OCI-M2 (cell line): ENCODE measurements at regions not wholly inside any gene's neighbourhood (a gene's known extent, or its start where the extent isn't known, plus 50 kb on each side); places are given as distances from the start of the nearest gene placed in this dataset.

Experiments
- DNase-seq: peaks from one replicate; lab custom pipeline; 2025; ENCODE audit not compliant: unreplicated experiment; lab: John Stamatoyannopoulos, UW

GRCh38 chr16:6165330-6165979 is 1067.9 kb upstream of the EEF2KMT start:
- DNase-seq: no peak

GRCh38 chr16:6160871-6161270 is 1063.3 kb upstream of the EEF2KMT start:
- DNase-seq: no peak

DNA sequence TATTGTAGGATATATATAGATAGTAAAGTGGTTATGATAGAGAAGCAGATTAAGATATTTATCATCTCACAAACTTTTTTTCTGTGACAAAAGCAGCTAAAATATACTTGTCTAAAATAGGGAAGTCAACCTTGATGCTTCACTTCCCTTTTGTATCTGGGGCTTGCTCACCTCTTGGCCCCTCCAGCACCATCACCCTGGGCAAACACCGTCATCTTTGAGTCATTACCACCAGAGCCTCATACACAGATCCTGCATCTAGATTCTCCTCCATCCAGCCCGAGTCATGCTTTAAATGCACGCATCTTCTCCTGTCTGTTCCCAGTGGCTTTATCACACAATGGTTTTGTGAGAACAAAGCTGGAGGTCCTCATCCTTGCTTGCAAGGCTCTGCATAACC is 1062.7 kb upstream of the EEF2KMT start:
- no peak for DNase-seq

DNA sequence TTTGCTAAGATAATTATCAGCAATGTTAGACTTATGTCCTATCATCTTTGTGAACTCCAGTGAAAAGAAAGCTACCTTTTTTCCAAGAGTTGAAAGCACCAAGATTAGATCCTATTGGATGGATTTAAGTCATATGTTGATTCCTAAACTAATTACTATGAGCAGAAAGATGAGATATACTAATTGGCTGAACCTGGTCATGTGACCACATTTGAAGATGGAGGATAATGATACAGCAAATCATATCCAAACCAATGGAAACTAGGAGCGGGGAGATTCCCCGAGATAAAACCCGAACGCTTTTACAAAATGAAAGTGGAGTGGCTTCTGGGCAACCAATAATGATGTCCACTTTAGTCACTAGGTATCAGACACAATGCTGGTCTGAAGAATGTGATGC is 1060.2 kb upstream of the EEF2KMT start:
- DNase-seq: no peak

DNA sequence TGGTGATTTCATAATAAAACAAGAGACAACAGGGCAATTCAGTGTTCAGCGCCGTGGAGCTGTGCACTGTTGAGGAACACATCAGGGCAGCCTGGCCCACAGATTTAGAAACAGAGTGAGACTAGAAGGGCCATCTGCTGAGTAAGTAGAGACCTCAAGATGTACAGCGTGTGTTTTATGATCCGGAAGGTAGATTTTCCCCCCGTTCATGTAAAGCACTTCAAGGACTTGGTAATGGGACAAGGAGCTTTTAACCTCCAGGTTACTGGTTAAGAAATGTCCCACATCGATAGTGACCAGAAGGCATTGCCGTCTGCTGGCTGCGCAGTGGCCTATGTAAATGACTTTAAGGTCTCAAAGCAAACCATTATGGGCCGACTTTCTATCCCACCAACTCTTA is 1057.7 kb upstream of the EEF2KMT start:
- no peak for DNase-seq

DNA sequence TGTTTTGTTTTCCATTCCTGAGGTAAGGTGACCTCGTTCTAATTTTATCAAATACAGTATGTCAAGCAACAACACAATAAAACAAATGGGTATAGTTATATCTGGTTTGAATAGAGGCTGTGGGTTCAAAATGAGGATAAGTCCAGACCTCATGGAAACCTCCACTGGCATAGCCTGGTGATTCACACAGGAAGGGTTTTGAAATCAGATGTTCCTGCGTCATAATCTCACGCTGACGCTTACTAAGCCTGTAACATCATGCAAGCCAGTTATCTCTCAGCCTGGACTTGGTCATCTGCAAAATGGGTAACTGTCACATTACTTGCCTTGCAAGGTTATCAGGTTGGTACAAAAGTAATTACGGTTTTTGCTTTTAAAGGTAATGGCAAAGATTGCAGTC is 1056.3 kb upstream of the EEF2KMT start:
- no peak for DNase-seq

DNA sequence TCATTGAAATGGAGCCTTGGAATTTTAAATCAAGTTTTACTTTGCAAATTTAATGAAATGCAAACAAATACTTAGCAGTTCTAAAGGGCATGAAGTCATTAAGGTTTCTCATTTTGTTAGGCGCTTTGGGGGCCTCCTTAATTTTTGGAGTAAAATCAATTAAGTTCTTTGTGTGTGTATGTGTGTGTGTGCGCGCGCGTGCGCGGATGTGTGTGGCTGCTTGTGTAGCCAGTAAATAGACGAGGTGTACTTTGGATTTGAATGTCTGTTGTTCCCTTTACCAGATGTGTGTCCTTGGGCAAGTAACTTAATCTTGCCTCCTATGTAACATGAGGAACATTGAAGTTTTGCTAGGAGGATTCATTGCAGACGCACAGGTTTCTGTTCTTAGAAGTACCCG is 1051.4 kb upstream of the EEF2KMT start:
- no peak for DNase-seq

DNA sequence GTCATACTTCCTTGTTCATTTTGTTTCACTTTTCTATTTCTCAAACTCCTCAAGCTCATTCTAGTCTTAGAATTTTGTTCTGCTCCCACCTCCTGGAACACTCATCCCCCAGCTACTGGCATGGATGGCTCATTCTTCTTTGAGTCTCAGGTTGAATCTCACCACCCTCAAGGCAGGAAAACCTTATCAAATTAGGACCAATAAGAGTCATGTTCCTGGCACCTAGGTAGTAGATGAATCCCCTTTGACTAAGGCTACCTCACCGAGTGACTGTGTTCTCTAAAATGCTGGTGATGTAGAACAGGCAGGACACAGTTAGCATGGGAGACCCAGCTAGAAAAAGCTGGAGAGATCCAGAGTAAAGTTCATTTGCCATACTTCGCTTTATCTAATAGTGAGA is 1050.8 kb upstream of the EEF2KMT start:
- no peak for DNase-seq

DNA sequence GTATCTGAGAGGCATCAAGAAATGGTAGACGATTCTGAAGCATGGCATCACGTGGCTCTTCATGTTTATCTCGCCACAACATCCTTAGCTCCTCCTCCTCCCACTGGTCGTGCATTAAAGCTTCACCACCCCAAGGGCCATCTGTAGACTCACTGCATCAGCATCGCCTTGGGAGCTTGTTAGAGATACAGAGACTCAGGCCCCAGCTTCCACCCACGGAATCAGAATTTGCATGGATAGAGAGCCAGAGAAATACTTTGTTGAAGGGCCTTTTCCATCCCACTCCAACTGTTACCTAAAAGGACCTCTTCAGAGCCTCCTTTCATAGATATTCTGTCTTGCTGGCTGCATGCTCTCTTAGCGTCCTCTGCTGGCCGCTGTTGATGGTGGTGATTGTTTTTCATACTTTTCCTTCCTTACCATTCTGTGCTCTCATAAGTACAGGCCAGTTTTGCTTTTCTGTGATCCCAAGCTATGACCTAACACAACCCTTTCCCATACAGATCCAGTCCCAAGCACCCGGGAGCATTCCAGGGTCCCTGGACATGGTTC is 1049.4 kb upstream of the EEF2KMT start:
- DNase-seq: no peak

- no peak for DNase-seq
Observed at GRCh38 chr16:6146356-6146755, 1048.8 kb upstream of the EEF2KMT start.

DNA sequence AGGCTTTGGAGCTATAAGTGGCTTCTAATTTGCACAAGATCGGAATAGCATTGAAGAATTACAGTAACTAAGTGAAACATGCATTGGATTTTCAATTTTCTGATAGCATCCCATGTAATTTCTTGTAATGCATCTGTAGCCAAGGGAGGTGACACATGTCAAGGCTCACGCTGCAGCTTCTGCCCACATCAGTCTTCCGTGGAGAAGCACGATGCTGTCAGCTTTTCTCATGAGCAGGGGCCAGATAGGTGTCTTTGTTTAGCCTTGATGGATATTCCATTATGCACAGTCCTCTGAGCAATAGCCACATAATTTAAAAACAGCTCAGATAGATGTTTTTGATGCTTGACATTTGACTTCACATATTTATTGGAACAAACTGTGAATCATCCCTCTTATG is 1046.9 kb upstream of the EEF2KMT start:
- DNase-seq: no peak

DNA sequence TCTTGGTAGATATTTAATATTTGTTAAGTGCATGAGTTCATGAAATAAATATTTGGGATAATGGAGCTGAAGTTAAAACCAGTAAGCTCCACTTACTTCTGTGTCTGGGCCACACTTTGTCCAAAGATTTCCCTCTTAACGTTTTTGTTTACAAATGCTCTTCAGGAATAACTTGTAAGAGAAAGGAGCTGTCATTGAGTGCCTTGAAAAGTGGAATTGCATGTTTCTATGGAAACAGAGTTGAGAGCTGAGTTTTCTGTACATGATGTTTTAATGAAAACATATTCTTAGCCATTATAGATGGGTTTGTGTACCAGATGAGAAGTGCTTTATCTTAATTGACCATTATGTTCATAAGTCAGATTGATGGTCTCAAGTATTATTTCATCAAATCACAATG is 1045.4 kb upstream of the EEF2KMT start:
- DNase-seq: no peak

DNA sequence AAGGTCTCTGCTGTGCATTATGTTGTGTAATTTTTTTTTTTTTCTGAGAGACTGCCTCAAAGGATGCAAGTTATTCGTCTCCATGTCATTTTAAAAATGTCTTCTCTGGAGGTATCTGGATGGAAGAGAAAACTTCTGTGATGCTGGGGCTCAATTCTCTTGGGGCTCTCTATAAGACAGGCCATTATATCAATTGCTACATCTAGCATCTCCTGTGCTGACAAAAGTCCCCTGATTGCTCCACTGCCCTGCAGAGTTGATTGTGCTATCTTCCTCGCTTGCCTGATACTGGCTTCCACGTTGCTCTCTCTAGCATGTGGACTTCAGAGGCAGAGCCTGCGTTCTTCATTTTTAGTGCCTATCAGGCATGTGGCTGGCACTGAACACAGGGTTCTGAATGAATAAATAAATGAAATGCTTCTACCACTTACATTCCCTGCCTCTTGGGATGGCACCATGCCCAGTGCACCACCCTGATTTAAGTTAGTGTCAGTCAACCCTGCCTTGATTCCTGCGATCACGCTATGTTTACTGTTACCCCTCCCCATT is 1035.5 kb upstream of the EEF2KMT start:
- DNase-seq: no peak

DNA sequence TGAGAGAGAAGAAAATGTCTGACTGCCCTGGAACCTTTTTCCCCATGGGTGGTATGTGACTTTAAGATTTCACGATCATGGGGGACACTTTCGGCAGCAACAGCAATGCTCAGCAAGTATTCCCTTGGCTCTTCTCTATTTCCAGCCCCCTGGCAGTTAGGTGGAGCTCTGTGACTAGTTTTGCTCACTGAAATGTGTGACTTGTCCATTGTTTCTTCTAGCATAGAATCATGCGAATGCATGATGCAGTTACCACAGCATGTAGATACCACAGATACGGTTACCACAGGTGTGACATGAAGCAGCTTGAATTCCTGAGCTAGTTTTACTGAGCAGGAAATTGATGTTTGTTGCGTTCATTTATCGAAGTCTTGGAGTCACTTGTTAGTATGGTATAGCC is 1034.5 kb upstream of the EEF2KMT start:
- DNase-seq: no peak

GRCh38 chr16:6131526-6132050 is 1034.0 kb upstream of the EEF2KMT start:
- DNase-seq: no peak

DNA sequence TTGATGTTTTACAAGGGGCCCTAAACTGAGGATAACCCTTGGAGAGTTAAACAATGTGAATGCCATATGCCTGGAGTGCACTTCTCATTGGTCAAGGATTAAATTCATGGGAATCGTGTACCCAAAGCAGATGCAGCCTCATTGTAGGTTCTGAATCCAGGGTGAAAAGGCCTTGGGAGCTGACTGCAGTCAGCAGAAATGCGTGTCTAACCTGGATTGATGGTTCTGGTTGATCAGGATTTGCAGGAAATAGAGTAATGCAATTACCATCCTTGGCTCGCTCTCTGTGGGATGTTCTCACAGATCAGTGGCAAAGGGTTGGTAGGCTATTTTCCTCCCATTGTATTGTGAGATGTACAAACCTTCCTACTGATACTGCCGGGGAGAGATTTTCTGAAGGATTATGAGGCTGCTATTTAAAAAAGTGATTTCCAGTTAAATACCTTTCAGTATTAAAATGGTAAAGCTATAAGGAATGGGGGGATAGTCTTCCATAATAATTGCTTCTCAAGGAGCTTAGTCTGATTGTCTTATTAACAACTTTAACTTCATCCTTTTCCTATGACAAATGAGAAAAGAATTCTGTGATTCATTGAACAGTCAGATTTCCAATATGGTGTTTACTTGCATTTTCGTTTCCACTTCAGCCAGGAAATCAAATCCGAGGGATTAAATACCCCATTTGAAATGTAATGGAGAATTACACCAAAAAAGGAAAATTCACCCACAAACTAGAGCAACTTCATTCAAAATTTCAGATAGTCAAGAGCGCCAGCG is 1028.1 kb upstream of the EEF2KMT start:
- DNase-seq: no peak

DNA sequence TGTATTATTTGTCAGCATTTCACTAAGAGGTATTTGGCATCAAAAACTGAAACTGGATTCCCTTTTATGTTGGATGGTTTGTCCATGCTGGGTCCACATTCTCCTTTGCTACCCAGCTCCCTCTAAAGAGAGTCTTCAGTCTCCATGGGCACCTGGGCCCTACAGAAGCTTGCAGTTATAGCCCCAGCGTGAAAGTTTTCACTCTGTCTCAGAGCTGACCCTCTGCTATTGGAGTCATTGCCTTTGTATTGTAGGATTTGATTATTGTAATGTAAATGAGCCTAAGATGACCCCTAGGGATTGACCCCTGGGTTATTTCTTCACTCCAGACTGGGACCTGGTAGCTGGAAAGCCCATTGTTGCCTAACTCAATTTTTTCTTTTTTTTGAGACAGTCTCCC is 1026.5 kb upstream of the EEF2KMT start:
- DNase-seq: no peak

DNA sequence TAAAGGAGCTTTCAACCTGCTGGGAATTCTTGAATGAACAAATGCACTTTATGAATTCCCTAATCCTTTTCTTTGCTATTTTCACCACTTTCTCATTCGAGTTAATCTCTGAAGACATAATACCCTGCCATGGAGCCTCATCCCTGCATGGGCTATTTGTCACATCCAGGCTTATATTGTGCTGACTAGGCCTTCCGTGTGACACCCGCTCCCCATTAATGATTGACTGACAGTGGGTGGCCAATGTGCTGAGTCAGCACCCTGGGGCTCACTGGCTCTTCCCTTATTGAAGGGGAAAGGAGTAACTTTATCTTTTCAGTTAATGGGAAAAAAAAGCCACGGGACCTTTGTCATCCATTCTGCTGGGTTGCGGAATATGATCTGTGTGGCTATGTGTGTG is 1024.8 kb upstream of the EEF2KMT start:
- DNase-seq: no peak

DNA sequence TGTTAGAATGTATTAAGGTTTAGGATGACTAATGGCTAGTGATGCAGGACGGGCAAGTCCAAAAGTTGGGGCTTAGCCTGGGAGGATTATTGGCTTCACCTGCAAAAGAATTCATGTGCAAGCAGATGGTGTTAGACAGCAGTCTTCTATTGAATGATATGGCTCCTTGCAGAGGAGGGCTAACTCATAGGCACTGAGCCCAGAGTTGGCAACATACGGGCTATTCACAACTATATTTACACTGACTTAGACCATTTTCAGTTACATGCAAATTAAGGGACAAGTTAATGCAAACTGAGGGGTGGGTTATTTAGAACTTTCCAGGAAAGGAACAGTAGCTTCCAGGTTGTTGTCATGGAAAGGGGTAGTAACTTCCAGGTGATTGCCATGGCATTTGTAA is 1017.1 kb upstream of the EEF2KMT start:
- no peak for DNase-seq

DNA sequence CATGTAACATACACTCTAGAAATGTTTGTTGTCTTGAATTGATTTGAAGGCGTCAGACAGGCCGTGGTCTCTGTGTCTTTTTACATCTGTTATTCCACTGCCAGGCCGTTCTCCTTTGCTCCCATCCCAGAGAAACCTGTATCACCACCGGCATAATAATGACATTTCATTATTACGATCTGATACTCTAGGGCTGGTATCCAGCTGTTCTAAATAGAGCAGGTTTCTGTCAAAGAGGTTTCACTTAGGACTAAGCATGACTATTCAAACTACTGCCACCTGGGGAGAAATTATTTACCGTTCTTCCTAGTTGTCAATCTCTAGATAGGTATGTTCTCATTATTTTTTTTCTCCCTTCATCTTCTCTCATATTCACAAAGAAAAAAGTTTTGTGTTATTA is 1016.2 kb upstream of the EEF2KMT start:
- DNase-seq: no peak

- DNase-seq: no peak
Observed at GRCh38 chr16:6112700-6113099, 1015.1 kb upstream of the EEF2KMT start.

DNA sequence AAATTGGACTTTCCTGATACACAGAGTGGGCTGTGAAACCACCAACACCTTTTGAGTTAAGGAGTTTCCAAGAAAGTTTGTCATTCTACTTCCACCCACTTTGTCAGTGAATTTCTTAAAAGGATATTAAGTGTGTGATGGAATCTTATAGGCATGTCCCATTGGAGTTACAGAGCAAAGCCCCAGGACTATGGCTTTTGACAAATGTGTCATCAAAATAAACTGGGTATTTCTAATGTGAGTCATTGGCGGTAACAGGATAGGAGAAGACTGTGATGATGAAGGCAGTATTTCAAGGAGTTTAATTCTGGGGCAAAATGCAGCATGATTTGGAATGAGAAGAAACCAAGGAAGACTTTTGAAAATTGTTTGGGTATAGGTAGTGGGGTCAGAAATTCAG is 1013.8 kb upstream of the EEF2KMT start:
- DNase-seq: no peak
